ENCODE measurements at regions not wholly inside any gene's neighbourhood (a gene's known extent, or its start where the extent isn't known, plus 50 kb on each side); places are given as distances from the start of the nearest gene placed in this dataset.

GRCh38 chr16:51880776-51881175 is 666.2 kb downstream of the TOX3 start:
- TF ChIP-seq, protein P1, sequence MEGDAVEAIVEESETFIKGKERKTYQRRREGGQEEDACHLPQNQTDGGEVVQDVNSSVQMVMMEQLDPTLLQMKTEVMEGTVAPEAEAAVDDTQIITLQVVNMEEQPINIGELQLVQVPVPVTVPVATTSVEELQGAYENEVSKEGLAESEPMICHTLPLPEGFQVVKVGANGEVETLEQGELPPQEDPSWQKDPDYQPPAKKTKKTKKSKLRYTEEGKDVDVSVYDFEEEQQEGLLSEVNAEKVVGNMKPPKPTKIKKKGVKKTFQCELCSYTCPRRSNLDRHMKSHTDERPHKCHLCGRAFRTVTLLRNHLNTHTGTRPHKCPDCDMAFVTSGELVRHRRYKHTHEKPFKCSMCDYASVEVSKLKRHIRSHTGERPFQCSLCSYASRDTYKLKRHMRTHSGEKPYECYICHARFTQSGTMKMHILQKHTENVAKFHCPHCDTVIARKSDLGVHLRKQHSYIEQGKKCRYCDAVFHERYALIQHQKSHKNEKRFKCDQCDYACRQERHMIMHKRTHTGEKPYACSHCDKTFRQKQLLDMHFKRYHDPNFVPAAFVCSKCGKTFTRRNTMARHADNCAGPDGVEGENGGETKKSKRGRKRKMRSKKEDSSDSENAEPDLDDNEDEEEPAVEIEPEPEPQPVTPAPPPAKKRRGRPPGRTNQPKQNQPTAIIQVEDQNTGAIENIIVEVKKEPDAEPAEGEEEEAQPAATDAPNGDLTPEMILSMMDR (IDR thresholded peaks at IDR 0.05; ENCODE audit: insufficient read depth, low read length), result no peak
- no peak for TF ChIP-seq SPI1 (IDR thresholded peaks at IDR 0.05; ENCODE audit: borderline replicate concordance, low read depth)

All from HL-60 (cell line).